GM12892 (cell line): ENCODE measurements at regions not wholly inside any gene's neighbourhood (a gene's known extent, or its start where the extent isn't known, plus 50 kb on each side); places are given as distances from the start of the nearest gene placed in this dataset.

Experiments used
- POLR2A ChIP-seq: IDR thresholded peaks from 2 replicates; pipeline ENCODE4 v1.6.1; 2011; ENCODE audit warnings: low read depth, low read length, control low read depth
- POLR2AphosphoS5 ChIP-seq: IDR thresholded peaks from 2 replicates; pipeline ENCODE4 v1.6.1; 2011; ENCODE audit warnings: low read depth, low read length, control low read depth
- TAF1 ChIP-seq: IDR thresholded peaks from 2 replicates; pipeline ENCODE4 v1.6.1; 2011; ENCODE audit warnings: low read depth, mild to moderate bottlenecking, control low read depth, low read length, borderline replicate concordance

DNA sequence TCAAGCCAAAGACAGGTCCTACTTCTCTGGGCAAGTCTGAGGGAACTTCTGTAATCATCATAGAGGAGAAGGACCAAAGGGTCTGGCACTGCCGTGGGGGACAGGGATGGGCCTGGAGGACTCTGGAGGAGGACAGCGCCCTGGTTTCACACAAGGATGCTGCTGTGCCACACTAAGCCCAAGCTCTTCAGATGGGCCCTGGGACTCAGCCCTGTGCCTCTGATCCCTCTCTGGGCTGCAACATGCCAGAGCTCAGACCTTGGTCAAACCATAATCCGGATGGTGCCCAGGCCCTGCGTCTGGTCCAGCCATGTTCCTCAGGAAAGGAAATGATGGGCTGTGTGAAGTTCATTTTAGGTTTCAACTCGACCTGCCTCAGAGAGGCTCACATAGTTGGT, 222.0 kb upstream of the COPS8 start:
- no peak for TF ChIP-seq POLR2A
- TF ChIP-seq POLR2AphosphoS5: no peak
- no peak for TF ChIP-seq TAF1
